H1 (cell line): ENCODE measurements at regions not wholly inside any gene's neighbourhood (a gene's known extent, or its start where the extent isn't known, plus 50 kb on each side); places are given as distances from the start of the nearest gene placed in this dataset.

Source experiments
- CBX8 ChIP-seq: fragments of 300-800, 300-1000 bp; sonication (generic); IDR thresholded peaks from 2 replicates; pipeline ENCODE4 v1.7.1; 2016; ENCODE audit warnings: low read depth, low read length, borderline replicate concordance
- CHD2 ChIP-seq: IDR thresholded peaks from 2 replicates; pipeline ENCODE4 v1.6.1; 2012; ENCODE audit warnings: low read length, improper control_type of control experiment
- TEAD4 ChIP-seq: IDR thresholded peaks from 2 replicates; pipeline ENCODE4 v1.6.1; 2012; ENCODE audit warnings: low read depth, low read length, inconsistent platforms, mixed read lengths

GRCh38 chr16:86195863-86196630 is 297.1 kb downstream of the IRF8 start (continued):
- TF ChIP-seq CHD2: no peak
- TF ChIP-seq CBX8: no peak
- TF ChIP-seq TEAD4: peak; percentile 97
